IMR-90 (cell line): ENCODE measurements at regions not wholly inside any gene's neighbourhood (a gene's known extent, or its start where the extent isn't known, plus 50 kb on each side); places are given as distances from the start of the nearest gene placed in this dataset.

Source experiments
- ATAC-seq: fragments of 200-7000 bp; cut with Tn5 transposase; 2 replicates; pipeline ENCODE4 v1.9.1; 2020; ENCODE audit warnings: low read depth, mild to moderate bottlenecking, moderate library complexity
- BruUV-seq: library from RNA; stranded (reverse); fragments of 400-500 nt; replicated peaks from 2 replicates; lab custom pipeline; 2021; lab: Mats Ljungman, UMichigan
- CTCF ChIA-PET: fragments of 300-600 bp; formaldehyde crosslinking; extraction: SDS; loops from one replicate; lab custom pipeline; 2021; ENCODE audit warnings: antibody characterized with exemption; lab: Yijun Ruan, JAX
- POLR2A ChIA-PET: fragments of 300-600 bp; sonication (Branson Sonifier 250); formaldehyde crosslinking; loops from one replicate; lab custom pipeline; 2022; ENCODE audit warnings: antibody characterized with exemption; ENCODE audit not compliant: unreplicated experiment; lab: Charles Lee
- DNase-seq: peaks from one replicate; pipeline ENCODE4 v3.0.0; 2013
- H2AFZ ChIP-seq: replicated peaks from 2 replicates; pipeline ENCODE3; 2013; ENCODE audit warnings: low read length, mild to moderate bottlenecking; ENCODE audit not compliant: poor library complexity
- H2AK5ac ChIP-seq: 2 replicates; pipeline ENCODE4 v1.6.1; 2013; ENCODE audit warnings: low read depth, low read length, inconsistent platforms
- H2AK9ac ChIP-seq: replicated peaks from 2 replicates; pipeline ENCODE3; 2013; ENCODE audit warnings: mild to moderate bottlenecking, low read depth, low read length, moderate library complexity; ENCODE audit not compliant: poor library complexity
- H2BK120ac ChIP-seq: 2 replicates; pipeline ENCODE4 v1.6.1; 2013; ENCODE audit warnings: low read depth, low read length, inconsistent platforms
- H2BK15ac ChIP-seq: 3 replicates; pipeline ENCODE4 v1.6.1; 2013; ENCODE audit warnings: low read depth, low read length, inconsistent platforms
- H2BK20ac ChIP-seq: 2 replicates; pipeline ENCODE4 v1.6.1; 2013; ENCODE audit warnings: low read depth, mild to moderate bottlenecking, inconsistent platforms, low read length, moderate library complexity
- H2BK5ac ChIP-seq: 2 replicates; pipeline ENCODE4 v1.6.1; 2013; ENCODE audit warnings: mild to moderate bottlenecking, low read depth, low read length, inconsistent platforms; ENCODE audit not compliant: poor library complexity, severe bottlenecking
- H3K14ac ChIP-seq: replicated peaks from 2 replicates; pipeline ENCODE4 v1.6.1; 2013; ENCODE audit warnings: low read depth, low read length, inconsistent platforms
- H3K18ac ChIP-seq: 2 replicates; pipeline ENCODE4 v1.6.1; 2013; ENCODE audit warnings: low read depth, low read length, control low read depth
- H3K23ac ChIP-seq: 2 replicates; pipeline ENCODE4 v1.6.1; 2013; ENCODE audit warnings: low read depth, low read length, inconsistent platforms
- H3K27ac ChIP-seq: 2 replicates; pipeline ENCODE4 v1.5.1; 2013; ENCODE audit warnings: mild to moderate bottlenecking, control low read depth, low read length; ENCODE audit not compliant: insufficient read depth
- H3K27me3 ChIP-seq: 2 replicates; pipeline ENCODE4 v1.6.1; 2013; ENCODE audit warnings: low read length; ENCODE audit not compliant: control insufficient read depth, insufficient read depth
- H3K36me3 ChIP-seq: 2 replicates; pipeline ENCODE4 v1.6.1; 2013; ENCODE audit warnings: low read length, mixed read lengths; ENCODE audit not compliant: control insufficient read depth, insufficient read depth
- H3K4ac ChIP-seq: 2 replicates; pipeline ENCODE4 v1.6.1; 2013; ENCODE audit warnings: low read depth, low read length, inconsistent platforms
- H3K4me1 ChIP-seq: 2 replicates; pipeline ENCODE4 v1.6.1; 2013; ENCODE audit warnings: low read length, mixed read lengths; ENCODE audit not compliant: control insufficient read depth, insufficient read depth
- H3K4me2 ChIP-seq: 2 replicates; pipeline ENCODE4 v1.6.1; 2013; ENCODE audit warnings: low read depth, mild to moderate bottlenecking, control low read depth, low read length, moderate library complexity
- H3K4me3 ChIP-seq: 2 replicates; pipeline ENCODE4 v1.5.1; 2013; ENCODE audit warnings: low read depth, mild to moderate bottlenecking, control low read depth, low read length, moderate library complexity; ENCODE audit not compliant: insufficient read depth
- H3K56ac ChIP-seq: 2 replicates; pipeline ENCODE4 v1.6.1; 2013; ENCODE audit warnings: low read length, inconsistent platforms; ENCODE audit not compliant: insufficient read depth; ENCODE audit errors: extremely low read depth
- H3K79me1 ChIP-seq, 2 experiments: 2 replicates each; pipeline ENCODE4 v1.6.1; 2013; ENCODE audit warnings: low read length in 2 of 2, inconsistent platforms in 1 of 2, low read depth in 1 of 2
- H3K9ac ChIP-seq: 2 replicates; pipeline ENCODE4 v1.6.1; 2013; ENCODE audit warnings: low read depth, low read length, control low read depth
- H3K9me1 ChIP-seq: 2 replicates; pipeline ENCODE4 v1.6.1; 2013; ENCODE audit warnings: low read length, inconsistent platforms; ENCODE audit not compliant: insufficient read depth
- H3K9me3 ChIP-seq: 2 replicates; pipeline ENCODE4 v1.6.1; 2013; ENCODE audit warnings: low read length; ENCODE audit not compliant: control insufficient read depth, insufficient read depth
- H4K20me1 ChIP-seq: 2 replicates; pipeline ENCODE4 v1.6.1; 2013; ENCODE audit warnings: low read length, inconsistent platforms; ENCODE audit not compliant: insufficient read depth
- H4K5ac ChIP-seq: 2 replicates; pipeline ENCODE4 v1.6.1; 2013; ENCODE audit warnings: mild to moderate bottlenecking, low read depth, low read length, control low read depth
- H4K8ac ChIP-seq, 2 experiments: 2 replicates each; pipeline ENCODE4 v1.6.1; 2013; ENCODE audit warnings: low read depth in 2 of 2, low read length in 2 of 2, control low read depth in 1 of 2, inconsistent platforms in 1 of 2
- H4K91ac ChIP-seq: 2 replicates; pipeline ENCODE4 v1.6.1; 2013; ENCODE audit warnings: low read depth, low read length, inconsistent platforms; ENCODE audit not compliant: insufficient read depth
- BHLHE40 ChIP-seq: fragments of 150-350 bp; IDR thresholded peaks from 2 replicates; pipeline ENCODE4 v1.6.1; 2016; ENCODE audit warnings: mild to moderate bottlenecking, low read depth, low read length
- CHD1 ChIP-seq: IDR thresholded peaks from 2 replicates; pipeline ENCODE4 v1.6.1; 2012; ENCODE audit warnings: low read depth, low read length, improper control_type of control experiment
- MAFK ChIP-seq: IDR thresholded peaks from 2 replicates; pipeline ENCODE4 v1.6.1; 2012; ENCODE audit warnings: low read depth, low read length, improper control_type of control experiment
- RAD21 ChIP-seq: IDR thresholded peaks from 2 replicates; pipeline ENCODE4 v1.6.1; 2012; ENCODE audit warnings: low read length, improper control_type of control experiment
- WGBS, 2 experiments: methylation state at CpG; one replicate each; pipeline versions ENCODE4 v1.1.5 to v1.1.7; 2013; ENCODE audit warnings: missing lambda C conversion rate in 2 of 2; ENCODE audit not compliant: insufficient read length in 1 of 2; ENCODE audit errors: extremely low coverage in 2 of 2; 5-methylcytosine and 5-hydroxymethylcytosine counted together
- dilution Hi-C: fragments of 300-500 bp; cut with HindIII; formaldehyde crosslinking; loops from one replicate; pipeline ENCODE4 v1.14.3; 2018; ENCODE audit warnings: low sequenced_read_pairs; ENCODE audit not compliant: unreplicated experiment
- in situ Hi-C: fragments of 300-500 bp; cut with MboI; formaldehyde crosslinking; loops from 3 replicates; pipeline ENCODE4 v1.14.3; 2019; ENCODE audit warnings: low sequenced_read_pairs, inconsistent platforms, mixed read lengths
- intact Hi-C: fragments of 100-400 bp; cut with micrococcal nuclease; formaldehyde crosslinking; loops from 2 replicates; pipeline ENCODE4 v1.10.0; 2022

DNA sequence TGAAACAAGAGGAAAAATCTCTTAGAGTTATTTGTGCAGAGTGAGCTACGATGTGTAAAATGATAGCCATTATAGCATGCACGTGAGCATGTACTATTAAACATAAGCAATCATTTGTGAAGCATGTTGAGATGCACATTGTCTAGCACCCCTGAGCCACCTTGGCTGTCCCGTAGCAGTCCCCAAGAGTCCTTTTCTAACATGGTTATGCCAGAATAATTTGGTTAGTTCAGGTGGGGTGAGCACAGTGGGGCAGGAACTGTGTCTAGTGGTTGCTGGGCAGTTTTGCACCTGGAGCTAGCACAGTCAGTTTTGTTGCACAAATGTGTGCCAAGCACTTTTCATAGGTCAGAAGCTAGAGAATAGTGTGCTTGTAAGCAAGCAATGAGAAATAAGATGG lies 809.8 kb downstream of the RNF144A start:
- no CpG with 5 or more reads among the region's 3 CpGs for WGBS, 2 experiments
- no TSS peak for BruUV-seq
- Histone ChIP-seq H4K5ac (no peak overlapping the region), H3K9me3 (no peaks in the 10 kb centered on the region), H4K8ac (no peak overlapping the region), H3K4me3 (no peak overlapping the region), H3K23ac (no peak overlapping the region), H3K4me1 (peaks cover 1% of the 10 kb centered on the region; the same call in 1 of the 2 replicates), H2BK5ac (no peak overlapping the region), H3K27me3 (peaks cover 1% of the 10 kb centered on the region; the same call in 1 of the 2 replicates), H2BK120ac (no peak overlapping the region), H2AK9ac (no peak overlapping the region), H3K4me2 (no peak overlapping the region), H2AFZ (no peak overlapping the region), H3K36me3 (no peaks in the 10 kb centered on the region), H2BK15ac (no peak overlapping the region), H3K14ac (no peak overlapping the region), H3K4ac (no peak overlapping the region), H3K27ac (no peak overlapping the region), H4K20me1 (no peaks in the 10 kb centered on the region), H4K91ac (no peak overlapping the region), H2BK20ac (no peak overlapping the region), H3K79me1 (no peaks in the 10 kb centered on the region), H3K9me1 (no peaks in the 10 kb centered on the region), H3K18ac (no peak overlapping the region), H3K56ac (no peak overlapping the region), H2AK5ac (no peak overlapping the region), H3K9ac (no peak overlapping the region)
- no peak for TF ChIP-seq RAD21
- no peak for TF ChIP-seq BHLHE40
- TF ChIP-seq MAFK = no peak
- TF ChIP-seq CHD1 = no peak
- dilution Hi-C loops = no loop called here
- CTCF ChIA-PET = interaction anchor here (1.3 kb wide), 1 partner anchor 24 kb away, joined by 3 read pairs; no protein-coding TSS in a partner anchor
- in situ Hi-C loops = loop anchor here (5.0 kb wide), 1 partner anchor 960 kb away; no protein-coding TSS in a partner anchor
- intact Hi-C loops = no loop called here
- DNase-seq = no peak
- POLR2A ChIA-PET = no interaction called here
- ATAC-seq = no peak
